GM21360 (cell line): ENCODE measurements at regions not wholly inside any gene's neighbourhood (a gene's known extent, or its start where the extent isn't known, plus 50 kb on each side); places are given as distances from the start of the nearest gene placed in this dataset.
"Not testable (repeated sequence)": the region's sequence is repeated elsewhere in the genome, so short reads cannot be mapped to it uniquely, and the experiment has no call there.

ENCODE experiments used
- ATAC-seq: cut with Tn5 transposase; IDR thresholded peaks from one replicate; pipeline ENCODE4 v1.9.1; 2021; ENCODE audit warnings: mild to moderate bottlenecking, moderate library complexity; ENCODE audit not compliant: unreplicated experiment

DNA sequence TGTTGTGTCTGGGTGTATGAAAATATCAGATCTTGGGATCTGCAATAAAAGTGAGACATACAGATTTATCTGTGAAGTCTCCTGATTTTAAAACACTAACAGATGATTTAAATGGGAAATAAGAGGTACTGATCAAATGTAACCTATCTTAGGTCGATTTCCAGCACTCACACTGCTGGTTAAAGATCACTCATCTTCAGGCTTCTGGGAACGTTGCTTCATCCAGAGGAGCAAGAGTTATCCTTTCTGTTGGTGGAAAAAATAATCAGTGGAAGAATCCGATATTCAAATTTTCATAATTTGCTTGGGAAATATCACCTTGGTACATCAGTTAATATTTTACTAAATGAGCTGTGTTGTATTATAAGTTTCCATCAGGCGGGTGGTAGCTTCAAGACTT, 876.8 kb upstream of the WWC1 start:
- ATAC-seq: no peak

DNA sequence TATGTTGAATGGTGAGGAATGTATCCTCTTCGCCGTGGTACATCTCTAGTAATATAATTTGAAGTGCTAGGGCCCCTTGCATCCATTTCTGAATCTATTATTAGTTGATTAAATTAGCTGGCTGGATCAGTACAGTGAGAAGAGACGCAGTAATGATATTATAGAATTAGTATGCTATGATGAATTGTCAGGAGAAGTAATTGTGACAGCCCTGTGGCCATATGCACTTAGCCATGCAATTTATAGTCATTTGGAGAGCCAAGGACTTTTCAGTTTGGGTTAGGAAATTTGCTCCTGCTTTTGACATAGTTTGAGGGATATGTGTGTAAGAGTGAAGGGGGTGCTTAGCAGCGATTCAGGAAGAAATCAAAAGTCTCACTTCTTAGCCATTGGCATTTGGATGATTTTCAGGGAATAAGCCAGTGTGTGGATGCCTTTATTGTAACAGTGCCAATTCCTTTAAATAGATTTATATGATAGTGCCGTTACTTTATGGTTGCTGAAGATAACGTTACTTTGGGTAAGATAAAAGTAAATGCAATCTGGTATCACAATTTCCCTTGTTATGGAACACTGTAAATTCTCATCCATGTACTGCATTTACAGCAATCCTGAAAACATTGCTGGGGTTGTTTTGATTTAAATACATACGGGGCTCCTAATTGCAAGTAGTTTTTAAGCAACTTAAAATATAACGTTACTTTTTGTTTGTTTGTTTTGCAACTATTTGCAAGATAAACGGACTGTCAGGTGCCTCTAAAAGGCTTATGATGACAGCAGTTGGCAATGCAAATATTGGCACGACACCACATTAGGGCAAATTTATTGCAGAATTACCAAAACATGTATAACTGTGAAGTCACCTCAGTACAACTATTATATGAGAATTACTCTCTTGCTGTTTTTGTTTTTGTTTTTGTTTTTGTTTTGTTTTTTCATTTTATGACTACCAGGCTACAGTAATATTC, 875.4 kb upstream of the WWC1 start:
- no peak for ATAC-seq

DNA sequence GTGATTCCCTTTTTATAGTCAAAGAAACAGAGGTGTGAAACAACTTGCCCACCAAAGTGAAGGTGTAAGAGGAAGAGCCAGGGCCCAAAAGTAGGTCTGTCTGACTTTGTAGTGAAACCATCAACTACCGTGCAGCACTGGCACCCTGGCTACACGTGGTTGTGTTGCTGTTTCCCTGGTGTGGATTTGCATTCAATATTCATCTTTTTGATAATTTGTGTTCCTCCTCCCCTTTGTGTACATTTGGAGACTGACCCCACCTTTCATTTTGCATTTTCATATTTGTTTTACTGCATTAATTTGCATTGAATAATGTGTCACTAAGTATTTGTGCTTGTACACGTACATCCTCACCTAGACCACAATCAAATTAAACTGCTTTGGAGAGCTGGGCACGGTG, 873.8 kb upstream of the WWC1 start:
- ATAC-seq: no peak

- no peak for ATAC-seq
Measured at GRCh38 chr5:167425161-167425560, 866.3 kb upstream of the WWC1 start.

GRCh38 chr5:167426501-167426900, 864.9 kb upstream of the WWC1 start:
- no peak for ATAC-seq

DNA sequence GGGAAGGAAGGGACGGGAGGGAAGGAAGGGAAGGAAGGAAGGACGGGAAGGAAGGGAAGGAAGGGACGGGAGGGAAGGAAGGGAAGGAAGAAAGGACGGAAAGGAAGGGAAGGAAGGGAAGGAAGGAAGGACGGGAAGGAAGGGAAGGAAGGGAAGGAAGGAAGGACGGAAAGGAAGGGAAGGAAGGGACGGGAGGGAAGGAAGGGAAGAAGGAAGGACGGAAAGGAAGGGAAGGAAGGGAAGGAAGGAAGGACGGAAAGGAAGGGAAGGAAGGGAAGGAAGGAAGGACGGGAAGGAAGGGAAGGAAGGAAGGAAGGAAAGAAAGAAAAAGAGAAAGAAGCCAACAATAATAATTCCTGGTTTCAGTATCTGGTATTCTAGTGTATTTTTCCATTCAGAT, 863.8 kb upstream of the WWC1 start:
- ATAC-seq: not testable (repeated sequence)

- no peak for ATAC-seq
Measured at GRCh38 chr5:167440846-167441245, 850.6 kb upstream of the WWC1 start.

DNA sequence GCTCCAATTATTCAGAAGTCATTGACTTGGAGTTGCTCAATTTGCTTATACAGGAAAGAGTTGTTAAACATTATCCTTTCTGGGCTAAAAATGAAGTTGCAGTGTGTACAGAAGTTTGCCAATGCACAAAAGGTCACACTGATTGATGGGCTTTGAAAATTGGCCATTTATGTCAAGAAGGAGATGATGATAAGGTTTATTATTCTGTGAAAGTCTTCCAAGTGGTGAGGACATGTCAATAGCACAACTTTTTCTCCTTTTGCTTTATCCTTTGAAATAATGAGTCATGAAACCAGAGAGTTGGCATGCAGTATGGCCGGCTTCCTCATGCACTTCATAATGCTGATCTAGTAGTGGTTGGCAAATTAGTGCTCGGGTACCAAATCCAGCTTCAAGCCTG, 848.5 kb upstream of the WWC1 start:
- ATAC-seq: no peak

DNA sequence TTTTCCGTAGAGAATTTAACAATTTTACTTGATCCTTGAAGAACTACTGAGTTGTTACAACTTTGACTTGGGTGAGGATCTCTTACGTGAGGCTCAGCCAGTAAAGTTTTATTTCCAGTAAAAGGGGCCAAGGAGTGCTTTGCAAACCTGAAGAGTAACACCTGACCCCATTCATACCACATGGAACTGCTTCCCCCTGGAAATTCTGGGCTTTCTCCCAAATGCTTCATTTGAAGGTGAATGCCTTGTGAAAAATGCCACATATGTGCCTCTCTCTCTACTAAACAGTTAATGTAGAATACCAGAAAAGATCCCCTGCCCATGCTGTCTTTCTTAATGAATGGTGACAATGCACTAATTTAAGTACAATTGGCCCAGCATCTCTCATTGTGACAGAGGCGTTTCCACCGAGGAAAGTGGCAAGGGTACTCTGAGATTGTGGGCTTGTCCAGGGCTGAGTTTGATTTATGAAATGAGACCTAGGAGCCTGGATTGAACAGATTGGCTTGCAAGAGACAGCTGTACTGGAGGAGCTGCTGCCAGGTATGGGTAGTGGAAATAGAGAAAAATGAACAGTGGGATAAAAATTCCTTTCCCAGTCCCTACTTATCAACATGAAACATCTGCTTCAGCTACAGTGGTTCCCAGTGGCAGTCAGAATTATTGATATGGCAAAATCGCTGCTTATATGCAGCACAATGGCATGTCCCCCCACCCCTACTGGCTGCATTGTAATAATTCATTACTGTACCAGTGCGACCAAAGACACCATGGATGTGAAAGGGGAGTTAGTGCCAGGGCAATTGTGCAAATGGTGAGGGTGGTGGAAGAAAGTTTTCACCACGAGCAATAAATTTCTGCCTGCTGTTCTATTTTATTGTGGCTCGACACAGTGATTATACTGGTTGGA, 843.7 kb upstream of the WWC1 start:
- no peak for ATAC-seq

GRCh38 chr5:167448376-167448775, 843.1 kb upstream of the WWC1 start:
- no peak for ATAC-seq

GRCh38 chr5:167451076-167451475, 840.4 kb upstream of the WWC1 start:
- ATAC-seq: no peak

DNA sequence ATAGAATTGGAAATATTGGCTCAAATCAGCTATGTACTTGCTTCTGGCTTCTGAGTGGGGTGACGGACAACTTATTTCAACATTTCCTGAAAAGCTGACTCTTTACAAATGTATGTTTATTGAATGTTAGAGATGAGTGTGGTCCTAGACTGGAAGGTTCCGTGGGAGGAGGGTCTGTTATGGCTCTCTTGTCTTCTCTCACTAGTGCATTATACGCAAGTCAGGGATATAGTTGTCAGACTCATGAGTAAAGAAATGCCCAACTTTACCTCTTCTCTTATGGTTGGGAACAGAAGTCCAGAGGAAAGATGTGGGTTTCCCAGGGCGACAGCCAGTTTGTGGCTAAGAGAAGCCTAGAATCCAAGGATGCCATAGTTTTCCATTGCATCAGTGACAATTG, 839.3 kb upstream of the WWC1 start:
- ATAC-seq: no peak

- no peak for ATAC-seq
Measured at GRCh38 chr5:167453246-167454030, 838.0 kb upstream of the WWC1 start.

DNA sequence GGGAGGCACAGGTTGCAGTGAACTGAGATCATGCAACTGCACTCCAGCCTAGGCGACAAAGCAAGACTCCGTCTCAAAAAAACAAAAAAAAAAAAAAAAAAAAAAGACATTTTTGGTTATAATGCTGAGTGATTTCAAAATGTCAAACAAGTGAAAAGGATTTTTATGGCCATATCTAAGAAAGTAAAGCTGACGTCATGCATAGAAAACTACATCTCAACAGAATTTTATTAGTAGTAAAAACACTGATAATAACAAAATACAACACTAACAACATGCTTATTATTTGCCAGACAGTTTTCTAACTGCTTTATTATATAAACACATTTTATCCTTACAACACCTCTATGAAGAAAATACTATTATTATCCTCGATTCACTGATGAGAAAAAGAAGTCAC, 833.0 kb upstream of the WWC1 start:
- no peak for ATAC-seq

GRCh38 chr5:167460449-167461020, 830.9 kb upstream of the WWC1 start:
- ATAC-seq: no peak

- no peak for ATAC-seq
Measured at GRCh38 chr5:167463939-167464338, 827.5 kb upstream of the WWC1 start.

GRCh38 chr5:167466992-167467391, 824.5 kb upstream of the WWC1 start:
- no peak for ATAC-seq

- no peak for ATAC-seq
Measured at GRCh38 chr5:167472566-167473108, 818.8 kb upstream of the WWC1 start.

GRCh38 chr5:167478188-167478587, 813.3 kb upstream of the WWC1 start:
- ATAC-seq: no peak

- ATAC-seq: no peak
Measured at GRCh38 chr5:167479779-167480178, 811.7 kb upstream of the WWC1 start.
